ENCODE measurements at regions not wholly inside any gene's neighbourhood (a gene's known extent, or its start where the extent isn't known, plus 50 kb on each side); places are given as distances from the start of the nearest gene placed in this dataset.

- TF ChIP-seq CTCF (IDR thresholded peaks at IDR 0.05) (no peak), POLR2AphosphoS5 (IDR thresholded peaks at IDR 0.05) (no peak), POLR2A (IDR thresholded peaks at IDR 0.05) (no peak)
Measured at GRCh38 chr18:73613706-73614340, 533.8 kb downstream of the FBXO15 start.

Data from gastroesophageal sphincter (tissue), 3 donors.